Right lobe of liver (tissue), 4 donors: ENCODE measurements at regions not wholly inside any gene's neighbourhood (a gene's known extent, or its start where the extent isn't known, plus 50 kb on each side); places are given as distances from the start of the nearest gene placed in this dataset.

Source experiments
- CTCF ChIP-seq, 4 donors: fragments of 200-600 bp in 3 of 4; fragments of 450-650 bp in 1 of 4; IDR thresholded peaks; one replicate each; pipeline versions ENCODE4 v1.5.1 to v1.8.0; 2016 to 2022; ENCODE audit warnings: antibody characterized with exemption in 4 of 4, mild to moderate bottlenecking in 2 of 4
- POLR2A ChIP-seq: fragments of 450-650 bp; IDR thresholded peaks from one replicate; pipeline ENCODE4 v1.6.1; 2017; ENCODE audit warnings: antibody characterized with exemption, mild to moderate bottlenecking
- donor health status: DM: no; HTN: no; CAD: no.
- donor health status: DM: no; HTN: no; CAD: no.
- donor health status: DM: no; HTN: yes; CAD: no.

GRCh38 chr2:144675331-144675730, 155.4 kb upstream of the ZEB2 start:
- TF ChIP-seq CTCF (IDR thresholded peaks at IDR 0.05) (no peak), POLR2A (no peak)
